Breast epithelium (tissue), 4 donors: ENCODE measurements at regions not wholly inside any gene's neighbourhood (a gene's known extent, or its start where the extent isn't known, plus 50 kb on each side); places are given as distances from the start of the nearest gene placed in this dataset.

Experiments
- DNase-seq, 2 donors: peaks; one replicate each; pipeline ENCODE4 v3.0.0-alpha.2; 2019; ENCODE audit warnings: low spot score in 2 of 2
- H3K27ac ChIP-seq, 2 donors: fragments of 200-600 bp; sonication (generic) in 1 of 2; one replicate each; pipeline ENCODE4 v1.5.1; 2016 to 2019; ENCODE audit warnings: mild to moderate bottlenecking in 1 of 2
- H3K27me3 ChIP-seq, 2 donors: fragments of 200-600 bp; sonication (generic) in 1 of 2; one replicate each; pipeline versions ENCODE4 v1.5.1 to v1.6.0; 2017 to 2019; ENCODE audit warnings: control low read depth in 1 of 2, mild to moderate bottlenecking in 1 of 2
- H3K36me3 ChIP-seq: fragments of 200-600 bp; one replicate; pipeline ENCODE4 v1.5.1; 2019
- H3K4me1 ChIP-seq, 2 donors: fragments of 200-600 bp; sonication (generic); one replicate each; pipeline ENCODE4 v1.5.1; 2016 to 2019; ENCODE audit warnings: control low read depth in 1 of 2
- H3K4me3 ChIP-seq, 3 donors: fragments of 200-600 bp; sonication (generic); 1 replicate in 2 of 3; 2 replicates in 1 of 3; pipeline ENCODE4 v1.5.1; 2016 to 2019; ENCODE audit warnings: mild to moderate bottlenecking in 3 of 3, moderate library complexity in 2 of 3
- H3K9me3 ChIP-seq, 2 donors: fragments of 200-600 bp; sonication (generic) in 1 of 2; one replicate each; pipeline ENCODE4 v1.5.1; 2016 to 2019; ENCODE audit warnings: control low read depth in 1 of 2
- CTCF ChIP-seq, 3 donors: fragments of 450-650 bp; IDR thresholded peaks; one replicate each; pipeline ENCODE4 v1.5.1; 2016 to 2017; ENCODE audit warnings: antibody characterized with exemption in 3 of 3, mild to moderate bottlenecking in 3 of 3, moderate library complexity in 3 of 3
- POLR2A ChIP-seq: fragments of 450-650 bp; IDR thresholded peaks from one replicate; pipeline ENCODE4 v1.6.1; 2016; ENCODE audit warnings: antibody characterized with exemption, mild to moderate bottlenecking, moderate library complexity
- POLR2AphosphoS5 ChIP-seq, 3 donors: sonication (generic); formaldehyde crosslinking; IDR thresholded peaks; one replicate each; pipeline ENCODE4 v1.6.1; 2017; ENCODE audit warnings: antibody characterized with exemption in 3 of 3
- intact Hi-C: fragments of 100-400 bp; cut with DNase I; formaldehyde crosslinking; loops from one replicate; pipeline ENCODE4 v1.15.1; 2023; ENCODE audit warnings: low total_unique reads

GRCh38 chr4:54852602-54853001 is 194.8 kb downstream of the KIT start:
- no peaks in the 10 kb centered on the region for H3K4me1 ChIP-seq
- no peak overlapping the region for H3K27ac ChIP-seq
- no peak for TF ChIP-seq POLR2AphosphoS5 (IDR thresholded peaks at IDR 0.05)
- no peak for TF ChIP-seq CTCF (IDR thresholded peaks at IDR 0.05)
- no peak for TF ChIP-seq POLR2A
- DNase-seq, result no peak
- H3K36me3 ChIP-seq, result no peaks in the 10 kb centered on the region
- H3K4me3 ChIP-seq, result no peak overlapping the region
- no peaks in the 10 kb centered on the region for H3K27me3 ChIP-seq
- intact Hi-C loops, result no loop called here
- H3K9me3 ChIP-seq, result no peaks in the 10 kb centered on the region

- H3K27me3 ChIP-seq, result no peaks in the 10 kb centered on the region
- no peak for TF ChIP-seq POLR2AphosphoS5 (IDR thresholded peaks at IDR 0.05)
- TF ChIP-seq CTCF (IDR thresholded peaks at IDR 0.05), result no peak
- TF ChIP-seq POLR2A, result no peak
- H3K9me3 ChIP-seq, result no peaks in the 10 kb centered on the region
- H3K4me3 ChIP-seq, result no peak overlapping the region
- H3K27ac ChIP-seq, result no peak overlapping the region
- H3K36me3 ChIP-seq, result no peaks in the 10 kb centered on the region
- no peak for DNase-seq
- intact Hi-C loops, result no loop called here
- no peaks in the 10 kb centered on the region for H3K4me1 ChIP-seq
These were observed 194.3 kb downstream of the KIT start for GRCh38 chr4:54852054-54852453.

- DNase-seq, result no peak
- H3K4me3 ChIP-seq, result no peak overlapping the region
- H3K27me3 ChIP-seq, result no peaks in the 10 kb centered on the region
- intact Hi-C loops, result no loop called here
- no peaks in the 10 kb centered on the region for H3K4me1 ChIP-seq
- H3K9me3 ChIP-seq, result no peaks in the 10 kb centered on the region
- no peak overlapping the region for H3K27ac ChIP-seq
- H3K36me3 ChIP-seq, result no peaks in the 10 kb centered on the region
- TF ChIP-seq POLR2A, result no peak
- TF ChIP-seq POLR2AphosphoS5 (IDR thresholded peaks at IDR 0.05), result no peak
- TF ChIP-seq CTCF (IDR thresholded peaks at IDR 0.05), result no peak
These were observed 187.2 kb downstream of the KIT start for GRCh38 chr4:54844911-54845310.

- TF ChIP-seq POLR2AphosphoS5 (IDR thresholded peaks at IDR 0.05) (no peak), POLR2A (no peak), CTCF (IDR thresholded peaks at IDR 0.05) (no peak)
- no peak for DNase-seq
- Histone ChIP-seq H3K27ac (no peak overlapping the region), H3K4me1 (no peaks in the 10 kb centered on the region), H3K36me3 (no peaks in the 10 kb centered on the region), H3K27me3 (no peaks in the 10 kb centered on the region), H3K9me3 (no peaks in the 10 kb centered on the region), H3K4me3 (no peak overlapping the region)
- intact Hi-C loops, result no loop called here
These were observed 186.2 kb downstream of the KIT start for GRCh38 chr4:54843946-54844345.

- intact Hi-C loops, result no loop called here
- Histone ChIP-seq H3K4me3 (no peak overlapping the region), H3K36me3 (no peaks in the 10 kb centered on the region), H3K4me1 (no peaks in the 10 kb centered on the region), H3K27ac (peak overlapping the region in 1 of 2 donors; percentile 25), H3K9me3 (no peaks in the 10 kb centered on the region), H3K27me3 (no peaks in the 10 kb centered on the region)
- TF ChIP-seq CTCF (IDR thresholded peaks at IDR 0.05) (no peak), POLR2AphosphoS5 (IDR thresholded peaks at IDR 0.05) (no peak), POLR2A (no peak)
- no peak for DNase-seq
These were observed 185.3 kb downstream of the KIT start for GRCh38 chr4:54843106-54843505.
